T-cell (primary cell): ENCODE measurements at regions not wholly inside any gene's neighbourhood (a gene's known extent, or its start where the extent isn't known, plus 50 kb on each side); places are given as distances from the start of the nearest gene placed in this dataset.

Source experiments
- ATAC-seq, 4 experiments: fragments of 200-7000 bp in 3 of 4; fragments of 150-1000 bp in 1 of 4; cut with Tn5 transposase; replicated peaks in 1 of 4; 1 replicate in 3 of 4; 2 replicates in 1 of 4; pipeline ENCODE4 v1.10.0; 2021; ENCODE audit warnings: moderate library complexity in 3 of 4, mild to moderate bottlenecking in 2 of 4, moderate number of reproducible peaks in 1 of 4
- CTCF ChIA-PET, 2 donors: fragments of 300-600 bp; sonication (Branson Sonifier 250); formaldehyde crosslinking; loops; one replicate each; lab custom pipeline; 2022; ENCODE audit warnings: antibody characterized with exemption in 2 of 2; lab: Charles Lee
- POLR2A ChIA-PET, 2 donors: fragments of 300-600 bp; sonication (Branson Sonifier 250); formaldehyde crosslinking; loops; one replicate each; lab custom pipeline; 2022; ENCODE audit warnings: antibody characterized with exemption in 2 of 2; lab: Charles Lee
- DNase-seq, 35 experiments: peaks; one replicate each; pipeline versions ENCODE4 v3.0.0 to v3.0.0-alpha.2; 2013 to 2023
- H3K27ac ChIP-seq: one replicate; pipeline ENCODE4 v1.5.1; 2013; ENCODE audit warnings: low read length
- H3K27me3 ChIP-seq, 2 experiments: replicated peaks in 1 of 2; 1 replicate in 1 of 2; 2 replicates in 1 of 2; pipeline versions ENCODE4 v1.6.1 to v1.7.0; 2013; ENCODE audit warnings: low read length in 1 of 2, mixed read lengths in 1 of 2; ENCODE audit not compliant: control insufficient read depth in 2 of 2, insufficient read depth in 2 of 2; ENCODE audit errors: extremely low read depth in 1 of 2
- H3K36me3 ChIP-seq, 2 donors: 1 replicate in 1 of 2; 2 replicates in 1 of 2; pipeline versions ENCODE4 v1.6.1 to v1.7.0; 2013; ENCODE audit warnings: low read length in 1 of 2; ENCODE audit not compliant: control insufficient read depth in 2 of 2, insufficient read depth in 1 of 2; ENCODE audit errors: extremely low read depth in 1 of 2
- H3K4me1 ChIP-seq, 2 experiments: 1 replicate in 1 of 2; 2 replicates in 1 of 2; pipeline versions ENCODE4 v1.6.1 to v1.7.0; 2013; ENCODE audit warnings: low read length in 2 of 2, mixed read lengths in 1 of 2; ENCODE audit not compliant: insufficient read depth in 2 of 2, control insufficient read depth in 1 of 2; ENCODE audit errors: extremely low read depth in 1 of 2
- H3K4me3 ChIP-seq, 2 donors: 1 replicate in 1 of 2; 2 replicates in 1 of 2; pipeline versions ENCODE4 v1.5.1 to v1.7.0; 2013; ENCODE audit warnings: mild to moderate bottlenecking in 2 of 2, low read length in 1 of 2, moderate library complexity in 1 of 2; ENCODE audit not compliant: control insufficient read depth in 1 of 2; ENCODE audit errors: extremely low read depth in 1 of 2
- H3K9me3 ChIP-seq: 2 replicates; pipeline ENCODE4 v1.7.0; 2013
- H3K27ac Mint-ChIP-seq, 2 donors: one replicate each; pipeline ENCODE4 v1.8.0; 2020 to 2021; ENCODE audit warnings: mild to moderate bottlenecking in 2 of 2, mixed read lengths in 2 of 2
- H3K27me3 Mint-ChIP-seq, 2 donors: one replicate each; pipeline ENCODE4 v1.8.0; 2021 to 2022; ENCODE audit warnings: mixed read lengths in 2 of 2
- H3K36me3 Mint-ChIP-seq: one replicate; pipeline ENCODE4 v1.8.0; 2021; ENCODE audit warnings: mixed read lengths
- H3K4me1 Mint-ChIP-seq, 3 donors: one replicate each; pipeline ENCODE4 v1.8.0; 2020 to 2022; ENCODE audit warnings: mixed read lengths in 3 of 3, mild to moderate bottlenecking in 1 of 3
- H3K4me3 Mint-ChIP-seq, 3 donors: one replicate each; pipeline ENCODE4 v1.8.0; 2020 to 2022; ENCODE audit warnings: mild to moderate bottlenecking in 3 of 3, mixed read lengths in 3 of 3, moderate library complexity in 3 of 3
- H3K9me3 Mint-ChIP-seq, 3 donors: one replicate each; pipeline ENCODE4 v1.8.0; 2020 to 2022; ENCODE audit warnings: mixed read lengths in 3 of 3
- WGBS: methylation state at CpG from one replicate; pipeline ENCODE4 v1.1.5; 2013; ENCODE audit warnings: missing lambda C conversion rate; ENCODE audit not compliant: insufficient coverage; 5-methylcytosine and 5-hydroxymethylcytosine counted together

DNA sequence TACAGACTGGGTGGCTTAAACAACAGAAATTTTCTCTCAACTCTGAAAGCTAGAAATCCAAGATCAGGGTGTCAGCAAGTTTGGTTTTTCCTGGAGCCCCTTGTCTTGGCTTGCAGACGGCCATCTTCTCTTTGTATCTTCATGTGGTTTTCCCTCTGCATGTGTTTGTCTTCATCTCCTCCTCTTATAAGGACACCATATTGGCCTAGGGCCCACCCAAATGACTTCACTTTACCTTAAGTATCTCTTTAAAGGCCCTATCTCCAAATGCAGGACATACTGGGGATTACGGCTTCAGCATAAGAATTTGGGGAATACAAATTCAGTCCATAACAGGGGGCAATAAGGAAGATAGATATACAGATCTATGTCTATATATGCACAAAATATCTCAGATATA lies 187.9 kb downstream of the MTCL1 start:
- H3K9me3 Mint-ChIP-seq, result peaks cover 0 to 6% (median 4%) of the 10 kb centered on the region in 3 donors
- no peak for ATAC-seq
- CTCF ChIA-PET, result no interaction called here

DNA sequence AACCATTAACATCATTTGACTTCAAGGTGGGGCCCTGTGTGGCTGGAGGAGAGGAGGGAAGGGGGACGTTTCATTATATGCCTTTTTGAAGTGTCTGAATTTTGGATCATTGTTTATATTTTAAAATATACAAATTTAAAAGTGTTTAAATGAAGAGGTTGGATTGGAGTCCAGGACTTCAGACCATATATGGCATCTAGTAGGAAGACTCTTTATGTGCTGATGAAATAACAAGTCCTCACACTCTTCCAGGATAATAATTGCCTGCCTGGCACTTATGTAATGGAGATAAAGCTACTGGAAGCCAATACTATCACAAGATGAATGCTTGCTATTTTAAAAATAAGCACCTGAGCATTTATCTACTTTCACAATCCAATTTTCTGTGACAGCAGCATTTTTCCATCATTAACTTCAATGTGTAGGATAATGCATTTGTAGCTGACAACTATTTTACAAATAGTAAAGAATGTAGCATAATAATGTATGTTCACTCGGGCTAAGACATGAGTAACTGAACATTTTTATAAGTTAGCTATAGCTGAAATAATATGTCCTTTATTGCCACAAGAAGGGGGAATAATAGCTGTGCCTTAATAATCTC lies 188.4 kb downstream of the MTCL1 start:
- no peaks in the 10 kb centered on the region for H3K36me3 ChIP-seq
- no CpG with 5 or more reads among the region's 2 CpGs for WGBS
- POLR2A ChIA-PET, result no interaction called here
- H3K4me1 ChIP-seq, result no peaks in the 10 kb centered on the region
- no peak overlapping the region for H3K27ac ChIP-seq
- H3K27ac Mint-ChIP-seq, result no peak overlapping the region
- H3K9me3 Mint-ChIP-seq, result peaks cover 0 to 4% (median 2%) of the 10 kb centered on the region in 3 donors
- no peak overlapping the region for H3K4me3 Mint-ChIP-seq
- ATAC-seq (no peak), DNase-seq (no peak)
- CTCF ChIA-PET, result no interaction called here
- H3K4me1 Mint-ChIP-seq, result no peaks in the 10 kb centered on the region
- H3K9me3 ChIP-seq, result no peaks in the 10 kb centered on the region
- no peak overlapping the region for H3K4me3 ChIP-seq
- peaks cover 10 to 16% of the 10 kb centered on the region in 2 donors for H3K27me3 Mint-ChIP-seq
- H3K27me3 ChIP-seq, result peaks cover 0 to 5% of the 10 kb centered on the region in 2 experiments
- H3K36me3 Mint-ChIP-seq, result no peaks in the 10 kb centered on the region

More for the DNA sequence above, 187.9 kb downstream of the MTCL1 start:
- Mint-ChIP-seq H3K4me1 (no peaks in the 10 kb centered on the region), H3K27me3 (peaks cover 14 to 16% of the 10 kb centered on the region in 2 donors), H3K36me3 (no peaks in the 10 kb centered on the region), H3K27ac (no peak overlapping the region), H3K4me3 (no peak overlapping the region)
- peaks cover 0 to 5% of the 10 kb centered on the region in 2 experiments for H3K27me3 ChIP-seq
- 100% methylated on average over 1 of the region's 2 CpGs for WGBS
- no peak overlapping the region for H3K27ac ChIP-seq
- DNase-seq, result no peak
- POLR2A ChIA-PET, result no interaction called here
- no peaks in the 10 kb centered on the region for H3K4me1 ChIP-seq
- H3K9me3 ChIP-seq, result no peaks in the 10 kb centered on the region
- no peak overlapping the region for H3K4me3 ChIP-seq
- H3K36me3 ChIP-seq, result no peaks in the 10 kb centered on the region

DNA sequence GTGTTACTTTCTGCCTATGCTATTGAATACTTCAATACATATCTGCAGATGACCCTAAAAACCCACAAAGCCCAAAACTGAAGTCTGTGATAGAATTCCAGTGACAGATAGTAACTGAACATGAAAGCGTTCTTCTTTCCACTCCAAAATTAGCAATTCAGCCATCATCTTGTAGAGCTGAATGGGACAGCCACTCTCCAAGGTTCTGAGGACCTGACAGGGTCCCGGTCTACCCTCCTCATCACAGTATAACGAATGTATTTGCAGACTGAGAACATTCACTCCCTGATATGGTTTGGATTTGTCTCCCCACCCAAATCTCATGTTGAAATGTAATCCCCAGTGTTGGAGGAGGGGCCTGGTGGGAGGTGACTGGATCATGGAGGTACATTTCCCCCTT lies 189.5 kb downstream of the MTCL1 start:
- H3K4me1 ChIP-seq, result no peaks in the 10 kb centered on the region
- no peak for ATAC-seq
- H3K4me3 ChIP-seq, result no peak overlapping the region
- CTCF ChIA-PET, result no interaction called here
- Mint-ChIP-seq H3K27ac (no peak overlapping the region), H3K4me3 (no peak overlapping the region), H3K9me3 (peaks cover 0 to 4% (median 0%) of the 10 kb centered on the region in 3 donors), H3K27me3 (peaks cover 9 to 12% of the 10 kb centered on the region in 2 donors), H3K36me3 (no peaks in the 10 kb centered on the region), H3K4me1 (no peaks in the 10 kb centered on the region)
- no peaks in the 10 kb centered on the region for H3K36me3 ChIP-seq
- DNase-seq, result no peak
- WGBS, result no CpG with 5 or more reads among the region's 3 CpGs
- POLR2A ChIA-PET, result no interaction called here
- peaks cover 0 to 6% of the 10 kb centered on the region in 2 experiments for H3K27me3 ChIP-seq
- H3K9me3 ChIP-seq, result no peaks in the 10 kb centered on the region
- H3K27ac ChIP-seq, result no peak overlapping the region

- Mint-ChIP-seq H3K9me3 (peaks cover 0 to 4% (median 0%) of the 10 kb centered on the region in 3 donors), H3K27ac (no peak overlapping the region)
Measured at GRCh38 chr18:8895341-8895740, 190.0 kb downstream of the MTCL1 start.

DNA sequence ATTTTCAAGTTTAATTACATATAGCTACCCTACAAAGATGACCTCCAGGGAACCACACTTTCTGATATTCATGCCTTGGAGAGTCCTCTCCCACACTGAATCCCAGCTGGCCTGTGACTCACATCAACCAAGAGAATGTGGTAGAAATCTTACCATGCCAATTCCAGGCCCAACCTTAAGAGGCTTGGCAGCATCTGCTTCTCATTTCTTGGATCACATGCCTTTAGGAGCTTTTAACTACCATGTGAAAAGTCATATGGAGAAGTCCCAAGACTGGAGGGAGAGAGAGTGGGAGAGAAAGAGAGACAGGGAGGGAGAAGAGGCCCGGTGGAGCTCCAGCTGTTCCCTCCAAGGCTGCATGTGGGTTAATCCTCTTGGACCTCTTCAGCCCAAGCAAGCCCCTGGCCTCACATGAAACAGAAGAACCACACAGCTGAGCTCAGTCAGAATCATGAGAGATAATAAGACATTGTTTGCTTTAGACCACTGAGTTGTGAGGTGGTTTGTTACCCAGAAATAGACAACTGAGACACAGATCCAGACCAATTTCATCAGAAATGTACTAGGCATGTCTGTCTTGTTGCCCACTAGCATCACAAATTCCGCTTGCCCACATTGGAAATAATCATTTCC lies 190.7 kb downstream of the MTCL1 start:
- H3K4me1 Mint-ChIP-seq, result no peaks in the 10 kb centered on the region
- H3K4me3 Mint-ChIP-seq, result no peak overlapping the region
- ChIA-PET CTCF (interaction anchor here in 1 of 2 donors (0.6 kb wide), 1 partner anchor 10 kb away, joined by 4 read pairs; no protein-coding TSS in a partner anchor), POLR2A (no interaction called here)
- H3K27me3 Mint-ChIP-seq, result peaks cover 12 to 16% of the 10 kb centered on the region in 2 donors
- DNase-seq (no peak), ATAC-seq (no peak)
- Histone ChIP-seq H3K27ac (no peak overlapping the region), H3K9me3 (no peaks in the 10 kb centered on the region), H3K4me3 (no peak overlapping the region), H3K4me1 (no peaks in the 10 kb centered on the region), H3K36me3 (no peaks in the 10 kb centered on the region), H3K27me3 (peaks cover 0 to 12% of the 10 kb centered on the region in 2 experiments)
- H3K27ac Mint-ChIP-seq, result no peak overlapping the region
- peaks cover 0 to 4% (median 0%) of the 10 kb centered on the region in 3 donors for H3K9me3 Mint-ChIP-seq
- no peaks in the 10 kb centered on the region for H3K36me3 Mint-ChIP-seq
- no CpG with 5 or more reads among the region's 2 CpGs for WGBS

More at GRCh38 chr18:8895341-8895740, 190.0 kb downstream of the MTCL1 start:
- no CpG with 5 or more reads among the region's 1 CpG for WGBS
- no peaks in the 10 kb centered on the region for H3K36me3 Mint-ChIP-seq
- Histone ChIP-seq H3K4me1 (no peaks in the 10 kb centered on the region), H3K27ac (no peak overlapping the region), H3K36me3 (no peaks in the 10 kb centered on the region), H3K4me3 (no peak overlapping the region), H3K27me3 (peaks cover 0 to 6% of the 10 kb centered on the region in 2 experiments), H3K9me3 (no peaks in the 10 kb centered on the region)
- H3K4me1 Mint-ChIP-seq, result no peaks in the 10 kb centered on the region
- ChIA-PET POLR2A (no interaction called here), CTCF (no interaction called here)
- DNase-seq (no peak), ATAC-seq (no peak)
- no peak overlapping the region for H3K4me3 Mint-ChIP-seq
- peaks cover 13 to 14% of the 10 kb centered on the region in 2 donors for H3K27me3 Mint-ChIP-seq

DNA sequence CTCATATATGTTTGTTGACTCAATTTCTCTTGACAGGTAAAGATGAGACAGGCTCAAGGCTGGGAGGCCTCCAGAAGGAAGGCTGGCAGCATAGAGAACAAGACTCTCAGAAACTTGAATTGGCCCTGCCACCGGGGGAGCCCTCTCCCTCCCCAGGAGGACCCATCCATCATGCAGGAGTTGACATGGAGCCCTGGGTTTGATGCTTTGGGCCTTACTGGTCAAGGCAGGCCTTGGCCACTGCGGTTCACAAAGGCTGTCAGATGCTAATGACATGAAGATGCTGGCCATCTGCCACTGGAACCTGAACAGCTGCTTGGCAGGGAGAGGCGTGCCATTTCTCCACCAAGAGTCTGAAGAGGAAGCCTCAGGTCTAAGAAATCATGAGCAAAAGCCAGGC lies 193.6 kb downstream of the MTCL1 start:
- Histone ChIP-seq H3K27ac (no peak overlapping the region), H3K9me3 (no peaks in the 10 kb centered on the region), H3K4me3 (no peak overlapping the region), H3K36me3 (no peaks in the 10 kb centered on the region), H3K4me1 (no peaks in the 10 kb centered on the region), H3K27me3 (peaks cover 0 to 10% of the 10 kb centered on the region in 2 experiments)
- Mint-ChIP-seq H3K27ac (no peak overlapping the region), H3K4me3 (no peak overlapping the region), H3K4me1 (no peaks in the 10 kb centered on the region), H3K27me3 (peaks cover 7 to 24% of the 10 kb centered on the region in 2 donors), H3K9me3 (peaks cover 0 to 8% (median 0%) of the 10 kb centered on the region in 3 donors), H3K36me3 (no peaks in the 10 kb centered on the region)
- 63% methylated on average over 2 of the region's 3 CpGs for WGBS
- DNase-seq (no peak), ATAC-seq (no peak)
- CTCF ChIA-PET, result no interaction called here
- POLR2A ChIA-PET, result no interaction called here
